ENCODE measurements at regions not wholly inside any gene's neighbourhood (a gene's known extent, or its start where the extent isn't known, plus 50 kb on each side); places are given as distances from the start of the nearest gene placed in this dataset.

- no peak for TF ChIP-seq CTCF (IDR thresholded peaks at IDR 0.05)
- TF ChIP-seq POLR2AphosphoS5 (IDR thresholded peaks at IDR 0.05): no peak
- no peak for TF ChIP-seq POLR2A (IDR thresholded peaks at IDR 0.05)
Measured at GRCh38 chr2:226366920-226367319, 432.7 kb downstream of the IRS1 start.
